ENCODE measurements at regions not wholly inside any gene's neighbourhood (a gene's known extent, or its start where the extent isn't known, plus 50 kb on each side); places are given as distances from the start of the nearest gene placed in this dataset.

DNA sequence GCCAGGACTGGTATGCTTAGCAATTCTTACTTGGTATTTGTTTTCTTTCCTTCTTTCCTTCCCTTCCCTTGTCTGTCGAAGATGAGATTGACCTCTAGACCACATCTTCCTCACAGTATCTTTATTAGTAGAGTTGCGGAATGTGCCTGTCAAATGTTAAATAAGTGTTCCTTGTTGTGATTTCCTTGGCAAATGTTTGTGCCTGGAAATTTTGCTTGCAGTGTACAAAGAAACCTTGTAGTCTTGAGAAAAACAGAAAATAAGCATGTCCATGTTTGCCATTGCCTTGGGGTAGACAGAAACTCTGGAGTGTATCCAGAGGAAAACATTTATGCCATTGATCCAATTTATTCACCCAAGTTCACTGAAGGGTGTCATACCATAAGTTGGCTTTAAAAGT, 79.5 kb upstream of the ZNF385D start:
- no peak for TF ChIP-seq POLR2A (IDR thresholded peaks at IDR 0.05)
- TF ChIP-seq, protein P1, sequence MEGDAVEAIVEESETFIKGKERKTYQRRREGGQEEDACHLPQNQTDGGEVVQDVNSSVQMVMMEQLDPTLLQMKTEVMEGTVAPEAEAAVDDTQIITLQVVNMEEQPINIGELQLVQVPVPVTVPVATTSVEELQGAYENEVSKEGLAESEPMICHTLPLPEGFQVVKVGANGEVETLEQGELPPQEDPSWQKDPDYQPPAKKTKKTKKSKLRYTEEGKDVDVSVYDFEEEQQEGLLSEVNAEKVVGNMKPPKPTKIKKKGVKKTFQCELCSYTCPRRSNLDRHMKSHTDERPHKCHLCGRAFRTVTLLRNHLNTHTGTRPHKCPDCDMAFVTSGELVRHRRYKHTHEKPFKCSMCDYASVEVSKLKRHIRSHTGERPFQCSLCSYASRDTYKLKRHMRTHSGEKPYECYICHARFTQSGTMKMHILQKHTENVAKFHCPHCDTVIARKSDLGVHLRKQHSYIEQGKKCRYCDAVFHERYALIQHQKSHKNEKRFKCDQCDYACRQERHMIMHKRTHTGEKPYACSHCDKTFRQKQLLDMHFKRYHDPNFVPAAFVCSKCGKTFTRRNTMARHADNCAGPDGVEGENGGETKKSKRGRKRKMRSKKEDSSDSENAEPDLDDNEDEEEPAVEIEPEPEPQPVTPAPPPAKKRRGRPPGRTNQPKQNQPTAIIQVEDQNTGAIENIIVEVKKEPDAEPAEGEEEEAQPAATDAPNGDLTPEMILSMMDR (IDR thresholded peaks at IDR 0.05), result no peak
- no peak for TF ChIP-seq POLR2AphosphoS5 (IDR thresholded peaks at IDR 0.05)
- no peak for TF ChIP-seq EP300 (IDR thresholded peaks at IDR 0.05; ENCODE audit: low read depth)
